Parathyroid adenoma (tissue), 2 donors: ENCODE measurements at regions not wholly inside any gene's neighbourhood (a gene's known extent, or its start where the extent isn't known, plus 50 kb on each side); places are given as distances from the start of the nearest gene placed in this dataset.

Source experiments
- H2AFZ ChIP-seq: fragments of 300-600 bp; sonication (generic); one replicate; pipeline ENCODE4 v1.7.0; 2017; ENCODE audit warnings: antibody characterized with exemption, mild to moderate bottlenecking
- H3K27ac ChIP-seq: fragments of 300-600 bp; sonication (generic); one replicate; pipeline ENCODE4 v1.7.0; 2017
- H3K27me3 ChIP-seq: fragments of 300-600 bp; sonication (generic); one replicate; pipeline ENCODE4 v1.7.0; 2017; ENCODE audit warnings: low read length; ENCODE audit not compliant: control insufficient read depth, insufficient read depth
- H3K36me3 ChIP-seq: fragments of 300-600 bp; sonication (generic); one replicate; pipeline ENCODE4 v1.7.0; 2017; ENCODE audit warnings: low read length; ENCODE audit not compliant: control insufficient read depth, insufficient read depth
- H3K4me1 ChIP-seq: fragments of 300-600 bp; sonication (generic); one replicate; pipeline ENCODE4 v1.7.0; 2017; ENCODE audit warnings: control low read depth
- H3K4me2 ChIP-seq: fragments of 300-600 bp; sonication (generic); one replicate; pipeline ENCODE4 v1.7.0; 2017; ENCODE audit warnings: low read length
- H3K4me3 ChIP-seq: fragments of 300-600 bp; sonication (generic); one replicate; pipeline ENCODE4 v1.7.0; 2017; ENCODE audit warnings: low read depth, low read length
- H3K79me2 ChIP-seq: fragments of 300-600 bp; sonication (generic); one replicate; pipeline ENCODE4 v1.7.0; 2017; ENCODE audit warnings: control low read depth
- H3K9ac ChIP-seq: fragments of 300-600 bp; sonication (generic); one replicate; pipeline ENCODE4 v1.7.0; 2017; ENCODE audit warnings: mild to moderate bottlenecking
- H3K9me3 ChIP-seq: fragments of 300-600 bp; sonication (generic); one replicate; pipeline ENCODE4 v1.7.0; 2017; ENCODE audit warnings: low read length; ENCODE audit not compliant: control insufficient read depth
- CTCF ChIP-seq: fragments of 300-600 bp; sonication (generic); IDR thresholded peaks from one replicate; pipeline ENCODE4 v1.7.0; 2017; ENCODE audit warnings: antibody characterized with exemption, mild to moderate bottlenecking
- donor health status: primary hyperparathyroidism.

- Histone ChIP-seq H3K9ac (no peak overlapping the region), H2AFZ (no peak overlapping the region), H3K4me3 (no peak overlapping the region), H3K27ac (no peak overlapping the region), H3K36me3 (no peaks in the 10 kb centered on the region), H3K27me3 (no peaks in the 10 kb centered on the region), H3K4me2 (no peak overlapping the region), H3K9me3 (no peaks in the 10 kb centered on the region), H3K79me2 (no peaks in the 10 kb centered on the region), H3K4me1 (no peaks in the 10 kb centered on the region)
- no peak for TF ChIP-seq CTCF
Observed at GRCh38 chr15:77720173-77720572, 87.5 kb upstream of the LINGO1 start.

GRCh38 chr15:77719450-77719849, 86.7 kb upstream of the LINGO1 start:
- no peak overlapping the region for H2AFZ ChIP-seq
- no peaks in the 10 kb centered on the region for H3K27me3 ChIP-seq
- H3K79me2 ChIP-seq, result no peaks in the 10 kb centered on the region
- no peak for TF ChIP-seq CTCF
- H3K27ac ChIP-seq, result no peak overlapping the region
- H3K4me2 ChIP-seq, result no peak overlapping the region
- H3K36me3 ChIP-seq, result no peaks in the 10 kb centered on the region
- H3K4me3 ChIP-seq, result no peak overlapping the region
- no peaks in the 10 kb centered on the region for H3K9me3 ChIP-seq
- no peak overlapping the region for H3K9ac ChIP-seq
- H3K4me1 ChIP-seq, result no peaks in the 10 kb centered on the region

GRCh38 chr15:77717333-77717990, 84.8 kb upstream of the LINGO1 start:
- Histone ChIP-seq H3K9ac (no peak overlapping the region), H3K27ac (no peak overlapping the region), H3K4me1 (no peaks in the 10 kb centered on the region), H3K79me2 (no peaks in the 10 kb centered on the region), H3K36me3 (no peaks in the 10 kb centered on the region), H2AFZ (no peak overlapping the region), H3K4me2 (no peak overlapping the region), H3K9me3 (no peaks in the 10 kb centered on the region), H3K27me3 (no peaks in the 10 kb centered on the region), H3K4me3 (no peak overlapping the region)
- no peak for TF ChIP-seq CTCF

GRCh38 chr15:77716632-77717332, 84.1 kb upstream of the LINGO1 start:
- H3K36me3 ChIP-seq, result no peaks in the 10 kb centered on the region
- H3K27ac ChIP-seq, result no peak overlapping the region

More at GRCh38 chr15:77716632-77717332, 84.1 kb upstream of the LINGO1 start:
- H3K27me3 ChIP-seq, result no peaks in the 10 kb centered on the region
- no peak overlapping the region for H3K9ac ChIP-seq
- no peak for TF ChIP-seq CTCF
- H3K4me2 ChIP-seq, result no peak overlapping the region
- no peaks in the 10 kb centered on the region for H3K4me1 ChIP-seq
- no peaks in the 10 kb centered on the region for H3K79me2 ChIP-seq
- no peak overlapping the region for H3K4me3 ChIP-seq
- no peaks in the 10 kb centered on the region for H3K9me3 ChIP-seq
- H2AFZ ChIP-seq, result no peak overlapping the region
